HG02798 (cell line): ENCODE measurements at regions not wholly inside any gene's neighbourhood (a gene's known extent, or its start where the extent isn't known, plus 50 kb on each side); places are given as distances from the start of the nearest gene placed in this dataset.

Source experiments
- ATAC-seq: cut with Tn5 transposase; IDR thresholded peaks from one replicate; pipeline ENCODE4 v1.9.1; 2021; ENCODE audit warnings: mild to moderate bottlenecking; ENCODE audit not compliant: unreplicated experiment, poor library complexity

- no peak for ATAC-seq
Observed at GRCh38 chr12:89991807-89992590, 283.4 kb upstream of the ATP2B1 start.

GRCh38 chr12:89988188-89988915 is 279.7 kb upstream of the ATP2B1 start:
- ATAC-seq: no peak

GRCh38 chr12:89985935-89986334 is 277.3 kb upstream of the ATP2B1 start:
- no peak for ATAC-seq

- ATAC-seq: no peak
Observed at GRCh38 chr12:89984846-89985245, 276.2 kb upstream of the ATP2B1 start.

- ATAC-seq: no peak
Observed at GRCh38 chr12:89983622-89984021, 275.0 kb upstream of the ATP2B1 start.

GRCh38 chr12:89980236-89980635 is 271.6 kb upstream of the ATP2B1 start:
- ATAC-seq: no peak

GRCh38 chr12:89977405-89978085 is 268.9 kb upstream of the ATP2B1 start:
- no peak for ATAC-seq

- ATAC-seq: no peak
Observed at GRCh38 chr12:89976866-89977265, 268.2 kb upstream of the ATP2B1 start.

GRCh38 chr12:89975574-89975973 is 266.9 kb upstream of the ATP2B1 start:
- no peak for ATAC-seq

GRCh38 chr12:89971880-89972279 is 263.2 kb upstream of the ATP2B1 start:
- ATAC-seq: no peak

GRCh38 chr12:89970722-89971121 is 262.1 kb upstream of the ATP2B1 start:
- ATAC-seq: no peak

- no peak for ATAC-seq
Observed at GRCh38 chr12:89969093-89969492, 260.5 kb upstream of the ATP2B1 start.

GRCh38 chr12:89968151-89968700 is 259.6 kb upstream of the ATP2B1 start:
- no peak for ATAC-seq

- ATAC-seq: no peak
Observed at GRCh38 chr12:89966495-89967240, 258.0 kb upstream of the ATP2B1 start.

- ATAC-seq: no peak
Observed at GRCh38 chr12:89965993-89966392, 257.4 kb upstream of the ATP2B1 start.

GRCh38 chr12:89962648-89963047 is 254.0 kb upstream of the ATP2B1 start:
- ATAC-seq: no peak

- ATAC-seq: peak; percentile 37
Observed at GRCh38 chr12:89960607-89961394, 252.2 kb upstream of the ATP2B1 start.

GRCh38 chr12:89960011-89960507 is 251.4 kb upstream of the ATP2B1 start:
- ATAC-seq: peak; percentile 94

GRCh38 chr12:89959179-89959578 is 250.5 kb upstream of the ATP2B1 start:
- ATAC-seq: no peak
